ENCODE measurements at regions not wholly inside any gene's neighbourhood (a gene's known extent, or its start where the extent isn't known, plus 50 kb on each side); places are given as distances from the start of the nearest gene placed in this dataset.
A peak's percentile ranks its signal among the peaks of the same experiment; 100 is the strongest.

DNA sequence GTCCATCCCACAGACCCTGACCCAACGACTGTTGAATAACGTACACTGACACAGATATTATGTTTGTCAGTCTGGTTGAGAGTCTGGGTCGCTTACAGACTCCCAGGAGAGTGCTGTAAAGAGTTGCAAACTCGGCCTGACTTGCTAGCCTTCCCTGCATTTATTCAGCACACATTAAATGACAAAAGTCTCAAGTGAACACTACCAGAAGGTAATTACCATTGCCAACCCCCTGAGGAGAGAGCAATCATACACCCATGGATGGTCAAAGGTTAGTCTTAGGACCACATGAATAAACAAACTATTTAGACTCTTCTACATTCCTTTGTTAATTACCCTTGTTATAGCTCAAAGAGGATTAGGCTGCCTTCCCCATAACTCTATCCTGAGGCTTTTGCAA lies 1048.6 kb downstream of the PCDH17 start:
- WGBS (ENCODE audit: insufficient coverage), result 88% methylated on average over 3 of the region's 4 CpGs
- CTCF ChIA-PET, result no interaction called here
- no peak for DNase-seq
- no peaks in the 10 kb centered on the region for H3K27me3 ChIP-seq (replicated peaks in 2 of 5; ENCODE audit: control insufficient read depth in 4 of 5, insufficient read depth in 5 of 5, low read length in 4 of 5)
- H3K9me3 ChIP-seq (ENCODE audit: control extremely low read depth in 1 of 5, control insufficient read depth in 4 of 5, insufficient read depth in 2 of 5, low read depth in 1 of 5, low read length in 4 of 5), result no peaks in the 10 kb centered on the region
- no peaks in the 10 kb centered on the region for H3K36me3 ChIP-seq (ENCODE audit: control insufficient read depth in 4 of 4, insufficient read depth in 4 of 4, low read length in 3 of 4)
- POLR2A ChIA-PET, result no interaction called here
- H3K4me3 ChIP-seq (ENCODE audit: control insufficient read depth in 1 of 7, extremely low read depth in 1 of 7, insufficient read depth in 4 of 7, low read depth in 2 of 7, low read length in 6 of 7), result no peak overlapping the region
- no peak overlapping the region for H3K27ac ChIP-seq (ENCODE audit: insufficient read depth in 1 of 2, low read depth in 1 of 2, low read length in 2 of 2, poor library complexity in 1 of 2, severe bottlenecking in 2 of 2)
- no peaks in the 10 kb centered on the region for H3K4me1 ChIP-seq (ENCODE audit: control extremely low read depth in 1 of 4, control insufficient read depth in 4 of 4, insufficient read depth in 4 of 4, low read length in 3 of 4)

DNA sequence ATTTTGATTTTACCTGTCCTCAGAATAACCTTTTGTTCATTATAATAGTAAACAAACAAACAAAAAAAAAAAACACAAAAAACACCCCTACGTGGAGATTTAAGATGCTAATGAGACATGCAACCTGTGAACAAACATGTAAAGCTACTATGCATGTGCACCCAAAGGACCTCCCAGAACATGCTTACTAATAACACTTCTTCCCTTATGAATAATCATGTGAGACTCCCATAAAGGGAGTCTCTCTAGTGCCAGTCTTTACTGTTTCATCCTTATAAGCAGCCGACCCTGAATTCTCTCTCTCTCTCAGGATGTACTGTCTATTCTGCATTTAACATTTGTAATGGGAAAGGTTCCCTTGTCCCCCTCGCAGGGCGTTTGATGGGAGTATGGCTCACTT lies 1051.1 kb downstream of the PCDH17 start:
- Histone ChIP-seq H3K4me1 (ENCODE audit: control extremely low read depth in 1 of 4, control insufficient read depth in 4 of 4, insufficient read depth in 4 of 4, low read length in 3 of 4) (no peaks in the 10 kb centered on the region), H3K27me3 (replicated peaks in 2 of 5; ENCODE audit: control insufficient read depth in 4 of 5, insufficient read depth in 5 of 5, low read length in 4 of 5) (no peaks in the 10 kb centered on the region), H3K27ac (ENCODE audit: insufficient read depth in 1 of 2, low read depth in 1 of 2, low read length in 2 of 2, poor library complexity in 1 of 2, severe bottlenecking in 2 of 2) (no peak overlapping the region), H3K4me3 (ENCODE audit: control insufficient read depth in 1 of 7, extremely low read depth in 1 of 7, insufficient read depth in 4 of 7, low read depth in 2 of 7, low read length in 6 of 7) (no peak overlapping the region), H3K36me3 (ENCODE audit: control insufficient read depth in 4 of 4, insufficient read depth in 4 of 4, low read length in 3 of 4) (no peaks in the 10 kb centered on the region), H3K9me3 (ENCODE audit: control extremely low read depth in 1 of 5, control insufficient read depth in 4 of 5, insufficient read depth in 2 of 5, low read depth in 1 of 5, low read length in 4 of 5) (peaks cover 0 to 2% (median 0%) of the 10 kb centered on the region in 5 experiments)
- ChIA-PET POLR2A (no interaction called here), CTCF (no interaction called here)
- no peak for DNase-seq
- 97% methylated on average over 3 of the region's 4 CpGs for WGBS (ENCODE audit: insufficient coverage)

DNA sequence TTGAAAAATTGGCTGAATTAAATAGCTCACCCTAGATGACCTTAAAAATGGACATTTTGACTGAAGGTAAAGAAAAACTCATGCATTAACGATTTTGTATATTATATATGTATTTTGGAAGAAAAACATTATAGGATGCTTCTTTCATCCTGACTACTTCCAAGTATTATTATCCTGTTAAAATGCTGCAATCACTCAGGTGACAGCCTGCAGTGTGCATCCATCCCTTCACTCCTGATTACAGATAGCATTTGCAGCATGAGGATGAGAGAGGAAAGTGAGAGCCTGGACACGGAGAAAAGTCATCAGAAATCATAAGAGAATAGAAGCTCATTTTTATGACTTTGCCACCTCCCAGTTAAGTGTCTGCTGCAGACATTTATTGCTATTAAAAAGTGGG lies 1055.6 kb downstream of the PCDH17 start:
- POLR2A ChIA-PET, result no interaction called here
- DNase-seq, result no peak
- CTCF ChIA-PET, result no interaction called here
- Histone ChIP-seq H3K36me3 (ENCODE audit: control insufficient read depth in 4 of 4, insufficient read depth in 4 of 4, low read length in 3 of 4) (no peaks in the 10 kb centered on the region), H3K27ac (ENCODE audit: insufficient read depth in 1 of 2, low read depth in 1 of 2, low read length in 2 of 2, poor library complexity in 1 of 2, severe bottlenecking in 2 of 2) (no peak overlapping the region), H3K27me3 (replicated peaks in 2 of 5; ENCODE audit: control insufficient read depth in 4 of 5, insufficient read depth in 5 of 5, low read length in 4 of 5) (peaks cover 0 to 2% (median 0%) of the 10 kb centered on the region in 5 experiments), H3K4me1 (ENCODE audit: control extremely low read depth in 1 of 4, control insufficient read depth in 4 of 4, insufficient read depth in 4 of 4, low read length in 3 of 4) (no peaks in the 10 kb centered on the region), H3K4me3 (ENCODE audit: control insufficient read depth in 1 of 7, extremely low read depth in 1 of 7, insufficient read depth in 4 of 7, low read depth in 2 of 7, low read length in 6 of 7) (no peak overlapping the region), H3K9me3 (ENCODE audit: control extremely low read depth in 1 of 5, control insufficient read depth in 4 of 5, insufficient read depth in 2 of 5, low read depth in 1 of 5, low read length in 4 of 5) (peaks cover 0 to 6% (median 2%) of the 10 kb centered on the region in 5 experiments)
- 91% methylated on average over 1 of the region's 2 CpGs for WGBS (ENCODE audit: insufficient coverage)

DNA sequence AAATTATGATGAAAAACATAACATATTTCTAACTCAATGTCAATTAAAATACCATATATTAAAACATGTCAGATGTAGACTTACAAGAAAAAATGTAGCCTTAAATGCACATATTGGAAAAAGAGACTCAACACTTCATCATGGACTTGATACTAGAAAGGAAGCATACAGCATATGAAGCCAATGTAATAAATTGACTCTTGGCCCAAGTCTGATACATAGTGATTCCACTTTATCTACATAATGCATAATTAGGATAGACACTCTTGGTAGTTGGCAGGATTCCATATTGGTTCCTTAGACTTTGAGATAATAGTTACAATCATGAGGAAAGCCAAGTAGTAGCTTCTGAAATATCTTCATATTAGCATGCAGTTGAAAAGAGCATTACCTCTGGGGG lies 1067.0 kb downstream of the PCDH17 start:
- ChIA-PET CTCF (no interaction called here), POLR2A (no interaction called here)
- peaks cover 0 to 3% (median 0%) of the 10 kb centered on the region in 5 experiments for H3K27me3 ChIP-seq (replicated peaks in 2 of 5; ENCODE audit: control insufficient read depth in 4 of 5, insufficient read depth in 5 of 5, low read length in 4 of 5)
- H3K36me3 ChIP-seq (ENCODE audit: control insufficient read depth in 4 of 4, insufficient read depth in 4 of 4, low read length in 3 of 4), result no peaks in the 10 kb centered on the region
- H3K9me3 ChIP-seq (ENCODE audit: control extremely low read depth in 1 of 5, control insufficient read depth in 4 of 5, insufficient read depth in 2 of 5, low read depth in 1 of 5, low read length in 4 of 5), result no peaks in the 10 kb centered on the region
- no peak overlapping the region for H3K4me3 ChIP-seq (ENCODE audit: control insufficient read depth in 1 of 7, extremely low read depth in 1 of 7, insufficient read depth in 4 of 7, low read depth in 2 of 7, low read length in 6 of 7)
- H3K27ac ChIP-seq (ENCODE audit: insufficient read depth in 1 of 2, low read depth in 1 of 2, low read length in 2 of 2, poor library complexity in 1 of 2, severe bottlenecking in 2 of 2), result no peak overlapping the region
- peaks cover 0 to 2% (median 0%) of the 10 kb centered on the region in 4 experiments for H3K4me1 ChIP-seq (ENCODE audit: control extremely low read depth in 1 of 4, control insufficient read depth in 4 of 4, insufficient read depth in 4 of 4, low read length in 3 of 4)
- DNase-seq, result no peak

DNA sequence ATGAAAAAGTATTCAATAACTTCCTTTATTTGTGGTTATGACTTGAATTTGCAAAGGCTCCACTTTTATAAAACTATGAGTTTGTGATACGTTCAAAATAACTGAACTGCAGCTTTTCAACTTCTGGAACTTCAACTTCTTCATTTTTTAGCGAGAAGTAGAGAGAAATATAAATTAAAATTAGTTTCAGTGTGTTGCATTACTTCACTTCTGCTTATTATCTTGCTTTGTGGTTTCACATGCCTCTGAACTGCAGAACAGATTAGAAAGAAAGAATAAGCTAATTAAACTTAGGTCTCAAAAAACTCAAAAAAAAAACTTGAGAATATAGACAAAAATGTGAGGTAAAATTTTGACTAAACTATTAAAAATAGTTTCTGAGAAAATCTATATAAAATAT lies 1073.4 kb downstream of the PCDH17 start:
- peak in 2 of 3 donors; percentile 34 to 55 for DNase-seq
- Histone ChIP-seq H3K4me3 (ENCODE audit: control insufficient read depth in 1 of 7, extremely low read depth in 1 of 7, insufficient read depth in 4 of 7, low read depth in 2 of 7, low read length in 6 of 7) (no peak overlapping the region), H3K27ac (ENCODE audit: insufficient read depth in 1 of 2, low read depth in 1 of 2, low read length in 2 of 2, poor library complexity in 1 of 2, severe bottlenecking in 2 of 2) (no peak overlapping the region), H3K36me3 (ENCODE audit: control insufficient read depth in 4 of 4, insufficient read depth in 4 of 4, low read length in 3 of 4) (no peaks in the 10 kb centered on the region), H3K4me1 (ENCODE audit: control extremely low read depth in 1 of 4, control insufficient read depth in 4 of 4, insufficient read depth in 4 of 4, low read length in 3 of 4) (peaks cover 0 to 19% (median 2%) of the 10 kb centered on the region in 4 experiments), H3K9me3 (ENCODE audit: control extremely low read depth in 1 of 5, control insufficient read depth in 4 of 5, insufficient read depth in 2 of 5, low read depth in 1 of 5, low read length in 4 of 5) (peaks cover 0 to 4% (median 0%) of the 10 kb centered on the region in 5 experiments), H3K27me3 (replicated peaks in 2 of 5; ENCODE audit: control insufficient read depth in 4 of 5, insufficient read depth in 5 of 5, low read length in 4 of 5) (peaks cover 0 to 3% (median 0%) of the 10 kb centered on the region in 5 experiments)
- 0% methylated on average over 1 of the region's 2 CpGs for WGBS (ENCODE audit: insufficient coverage)
- ChIA-PET POLR2A (no interaction called here), CTCF (interaction anchor here (0.8 kb wide), 1 partner anchor 12 kb away, joined by 3 read pairs; no protein-coding TSS in a partner anchor)

DNA sequence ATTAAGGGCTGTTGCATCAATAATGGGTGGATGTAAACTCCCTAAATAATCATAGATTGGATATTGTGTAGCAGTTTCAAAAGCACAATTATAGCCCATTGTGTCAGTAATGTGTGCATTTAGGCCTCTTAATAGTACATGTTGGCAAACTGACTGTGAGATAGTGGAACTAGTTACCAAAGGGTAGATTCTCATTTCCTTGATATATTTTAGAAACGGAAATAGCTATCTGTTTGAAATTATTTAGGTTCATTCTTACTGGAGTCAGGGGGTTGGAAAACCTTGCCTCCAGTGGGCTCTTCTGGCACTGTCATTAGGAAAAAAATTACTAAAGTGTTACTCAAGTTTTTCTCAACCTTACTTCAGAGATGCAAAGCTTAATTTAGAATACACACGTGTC lies 1074.9 kb downstream of the PCDH17 start:
- CTCF ChIA-PET, result no interaction called here

DNA sequence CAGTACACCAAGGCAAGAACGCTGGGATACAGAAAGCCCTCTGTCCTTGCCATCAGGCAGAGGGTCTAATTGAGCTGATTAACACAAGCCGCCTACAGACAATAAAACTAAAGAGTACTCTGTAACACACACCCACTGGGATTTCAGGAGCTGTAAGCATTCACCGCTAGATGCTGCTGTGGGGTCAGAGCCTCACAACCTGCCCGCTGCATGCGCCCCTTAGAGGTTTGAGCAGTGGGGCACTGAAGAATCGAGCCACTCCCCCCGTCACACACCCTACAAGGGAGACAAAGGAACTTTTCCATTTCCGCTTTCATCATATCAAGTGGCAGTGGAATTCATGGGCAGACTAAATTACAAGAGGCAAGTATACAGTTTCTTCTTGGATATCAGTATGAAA lies 1080.6 kb downstream of the PCDH17 start:
- Histone ChIP-seq H3K4me3 (ENCODE audit: control insufficient read depth in 1 of 7, extremely low read depth in 1 of 7, insufficient read depth in 4 of 7, low read depth in 2 of 7, low read length in 6 of 7) (no peak overlapping the region), H3K36me3 (ENCODE audit: control insufficient read depth in 4 of 4, insufficient read depth in 4 of 4, low read length in 3 of 4) (no peaks in the 10 kb centered on the region), H3K27ac (ENCODE audit: insufficient read depth in 1 of 2, low read depth in 1 of 2, low read length in 2 of 2, poor library complexity in 1 of 2, severe bottlenecking in 2 of 2) (no peak overlapping the region), H3K4me1 (ENCODE audit: control extremely low read depth in 1 of 4, control insufficient read depth in 4 of 4, insufficient read depth in 4 of 4, low read length in 3 of 4) (no peaks in the 10 kb centered on the region), H3K9me3 (ENCODE audit: control extremely low read depth in 1 of 5, control insufficient read depth in 4 of 5, insufficient read depth in 2 of 5, low read depth in 1 of 5, low read length in 4 of 5) (peaks cover 0 to 4% (median 3%) of the 10 kb centered on the region in 5 experiments), H3K27me3 (replicated peaks in 2 of 5; ENCODE audit: control insufficient read depth in 4 of 5, insufficient read depth in 5 of 5, low read length in 4 of 5) (no peaks in the 10 kb centered on the region)
- no peak for DNase-seq
- POLR2A ChIA-PET, result no interaction called here
- CTCF ChIA-PET, result no interaction called here
- 94% methylated on average over 5 of the region's 8 CpGs for WGBS (ENCODE audit: insufficient coverage)

More for the DNA sequence above, 1074.9 kb downstream of the PCDH17 start:
- Histone ChIP-seq H3K4me1 (ENCODE audit: control extremely low read depth in 1 of 4, control insufficient read depth in 4 of 4, insufficient read depth in 4 of 4, low read length in 3 of 4) (peaks cover 0 to 19% (median 2%) of the 10 kb centered on the region in 4 experiments), H3K9me3 (ENCODE audit: control extremely low read depth in 1 of 5, control insufficient read depth in 4 of 5, insufficient read depth in 2 of 5, low read depth in 1 of 5, low read length in 4 of 5) (peaks cover 0 to 4% (median 2%) of the 10 kb centered on the region in 5 experiments), H3K4me3 (ENCODE audit: control insufficient read depth in 1 of 7, extremely low read depth in 1 of 7, insufficient read depth in 4 of 7, low read depth in 2 of 7, low read length in 6 of 7) (no peak overlapping the region), H3K27ac (ENCODE audit: insufficient read depth in 1 of 2, low read depth in 1 of 2, low read length in 2 of 2, poor library complexity in 1 of 2, severe bottlenecking in 2 of 2) (no peak overlapping the region), H3K27me3 (replicated peaks in 2 of 5; ENCODE audit: control insufficient read depth in 4 of 5, insufficient read depth in 5 of 5, low read length in 4 of 5) (peaks cover 0 to 3% (median 0%) of the 10 kb centered on the region in 5 experiments), H3K36me3 (ENCODE audit: control insufficient read depth in 4 of 4, insufficient read depth in 4 of 4, low read length in 3 of 4) (no peaks in the 10 kb centered on the region)
- POLR2A ChIA-PET, result no interaction called here
- 100% methylated on average over 1 of the region's 2 CpGs for WGBS (ENCODE audit: insufficient coverage)
- DNase-seq, result no peak
